SHP77 (cell line): ENCODE measurements at regions not wholly inside any gene's neighbourhood (a gene's known extent, or its start where the extent isn't known, plus 50 kb on each side); places are given as distances from the start of the nearest gene placed in this dataset.

Experiments
- DNase-seq, 2 experiments: peaks; one replicate each; lab custom pipeline; 2025; lab: John Stamatoyannopoulos, UW

DNA sequence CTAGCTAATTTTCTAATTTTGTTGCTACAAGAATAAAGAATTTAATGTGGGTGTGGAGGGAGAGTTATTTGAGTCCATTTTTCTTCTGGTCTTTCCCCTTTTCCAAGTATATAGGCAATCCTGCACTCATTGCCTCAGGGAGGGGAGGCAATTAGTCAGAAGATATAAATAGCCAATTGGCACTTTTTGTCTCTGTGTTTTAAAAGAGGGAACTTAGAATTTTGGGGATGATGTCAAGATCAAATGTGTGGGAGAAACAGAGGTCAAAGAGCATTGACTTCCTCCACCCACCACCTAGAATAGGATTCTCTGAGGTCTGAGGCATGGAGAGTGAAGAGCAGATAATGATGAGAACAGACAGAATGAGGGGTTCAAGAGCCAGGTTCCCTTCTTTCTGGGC lies 120.3 kb upstream of the ZC3H12C start:
- no peak for DNase-seq

DNA sequence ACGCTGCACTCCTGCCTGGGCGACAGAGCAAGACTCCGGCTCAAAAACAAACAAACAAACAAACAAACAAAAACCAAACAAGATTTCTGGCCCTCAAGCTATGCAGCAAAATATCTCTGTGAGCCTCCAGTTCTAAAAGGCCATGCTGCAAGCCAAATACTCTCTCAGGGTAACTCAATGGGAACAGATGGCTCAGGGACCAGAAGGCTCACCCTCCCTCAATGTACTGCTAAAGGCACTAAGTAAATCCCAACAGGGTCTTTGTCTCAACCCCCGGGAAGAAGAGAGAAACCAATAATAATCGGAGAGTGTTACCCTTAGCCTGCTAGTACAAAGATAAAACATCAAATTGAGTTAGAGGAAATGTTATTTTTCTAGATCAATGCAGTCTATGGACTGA lies 119.7 kb upstream of the ZC3H12C start:
- DNase-seq: no peak

DNA sequence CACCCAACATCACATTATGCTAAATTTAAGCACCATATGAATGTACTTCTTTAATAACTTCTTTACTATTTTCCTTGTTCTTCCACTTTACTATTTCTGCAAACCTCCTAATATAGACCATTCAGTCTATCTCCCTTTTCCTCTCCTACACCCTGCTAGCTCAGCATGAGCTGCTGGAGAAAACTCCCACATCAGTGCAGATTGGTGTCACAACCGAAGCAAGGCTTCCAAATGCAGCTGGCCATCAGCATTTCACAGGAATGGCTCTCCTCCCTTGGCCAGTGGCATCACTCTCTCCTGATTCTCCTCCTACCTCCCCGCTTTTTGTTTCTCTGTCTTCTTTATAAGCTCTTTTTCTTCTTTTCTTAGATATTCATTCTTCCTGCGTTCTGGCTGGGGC lies 118.7 kb upstream of the ZC3H12C start:
- DNase-seq: no peak

DNA sequence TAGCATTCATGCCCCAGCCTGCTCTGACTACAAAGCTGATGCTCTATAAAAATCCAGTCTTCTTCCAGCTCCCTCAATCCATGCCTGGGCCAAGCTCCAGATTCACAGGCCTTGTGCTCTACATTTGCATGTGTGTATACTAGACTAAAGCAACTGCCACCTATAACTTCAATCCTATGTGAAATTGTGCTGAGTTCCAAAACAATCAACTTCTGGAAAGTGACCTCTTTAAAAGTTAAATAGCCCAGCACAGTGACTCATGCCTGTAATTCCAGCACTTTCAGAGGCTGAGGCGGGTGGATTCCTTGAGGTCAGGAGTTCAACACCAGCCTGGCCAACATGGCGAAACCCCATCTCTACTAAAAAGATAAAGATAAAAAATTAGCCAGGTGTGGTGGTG lies 114.3 kb upstream of the ZC3H12C start:
- DNase-seq: no peak

DNA sequence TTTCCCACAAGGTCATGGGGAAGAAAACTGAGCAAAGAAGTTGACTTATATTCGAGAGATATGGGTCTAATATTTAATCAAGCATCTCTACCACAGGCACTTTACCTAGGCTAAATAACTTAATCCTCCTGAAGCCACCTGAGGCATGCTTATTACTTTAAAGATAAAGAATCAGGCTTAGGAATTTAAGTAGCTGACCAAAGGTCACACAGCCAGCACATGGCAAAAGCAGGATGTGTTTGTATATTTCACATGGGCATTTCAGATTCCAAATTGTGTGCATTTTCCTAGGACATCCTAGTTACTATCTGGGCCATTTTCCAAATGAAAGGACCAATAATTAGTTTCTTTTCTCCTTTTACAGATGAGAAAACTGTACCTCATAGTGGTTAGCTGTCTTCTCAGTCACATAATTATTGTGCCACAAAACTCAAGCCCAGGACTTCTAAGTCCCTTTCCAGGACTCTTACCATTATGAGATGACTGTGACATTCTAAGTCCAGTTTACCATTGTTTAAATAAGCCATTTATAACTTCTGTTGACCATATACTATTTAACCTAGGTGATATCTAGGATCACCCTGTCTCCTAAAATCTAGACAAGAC lies 112.1 kb upstream of the ZC3H12C start:
- DNase-seq: no peak

DNA sequence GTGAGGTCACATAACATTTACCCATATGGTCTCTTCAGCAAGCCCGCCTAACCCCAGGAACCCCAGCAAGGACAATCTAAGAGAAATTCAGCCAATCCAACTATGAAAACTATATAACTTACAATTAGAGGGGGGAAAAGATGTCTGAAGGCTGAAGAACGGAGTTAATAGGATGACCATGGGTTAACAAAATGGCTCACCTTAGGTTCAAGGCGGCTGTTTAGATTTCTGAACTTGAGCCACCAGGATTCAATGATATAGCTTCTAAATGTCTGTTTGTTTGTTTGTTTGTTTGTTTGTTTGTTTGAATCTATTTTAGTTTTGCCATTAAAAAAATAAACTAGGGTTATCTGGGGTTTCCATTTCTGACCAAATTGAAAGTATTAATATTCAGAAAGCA lies 109.8 kb upstream of the ZC3H12C start:
- DNase-seq: no peak

DNA sequence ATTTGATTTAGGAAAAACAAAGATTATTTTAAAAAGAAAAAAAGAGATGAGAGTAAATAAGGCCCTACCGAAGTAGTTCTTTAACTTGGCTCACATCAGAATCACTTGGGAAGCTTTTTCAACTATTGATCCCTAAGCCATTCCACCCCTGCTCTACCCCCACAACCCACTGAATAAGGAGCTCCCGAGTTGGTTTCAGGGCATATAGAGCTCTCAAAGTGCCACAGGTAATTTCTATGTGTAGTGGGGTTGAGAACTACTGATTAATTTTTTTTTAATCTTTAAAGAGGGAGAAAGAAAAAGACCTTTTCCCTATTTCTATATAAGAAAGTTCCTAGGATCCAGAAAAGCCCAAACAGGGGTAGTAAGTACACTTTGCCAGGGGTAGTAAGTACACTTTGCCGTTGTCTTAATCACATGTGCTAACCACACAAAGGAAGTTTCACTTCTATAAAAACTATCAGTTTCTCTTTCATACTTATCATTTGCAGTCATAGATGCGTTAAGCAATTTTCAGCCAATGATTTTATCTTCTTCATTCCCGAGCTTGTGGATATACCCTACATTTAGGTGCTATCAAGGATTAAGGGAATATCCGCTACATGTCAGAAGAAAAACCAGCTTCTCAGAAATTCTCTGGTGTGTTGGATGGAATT lies 108.4 kb upstream of the ZC3H12C start:
- no peak for DNase-seq

DNA sequence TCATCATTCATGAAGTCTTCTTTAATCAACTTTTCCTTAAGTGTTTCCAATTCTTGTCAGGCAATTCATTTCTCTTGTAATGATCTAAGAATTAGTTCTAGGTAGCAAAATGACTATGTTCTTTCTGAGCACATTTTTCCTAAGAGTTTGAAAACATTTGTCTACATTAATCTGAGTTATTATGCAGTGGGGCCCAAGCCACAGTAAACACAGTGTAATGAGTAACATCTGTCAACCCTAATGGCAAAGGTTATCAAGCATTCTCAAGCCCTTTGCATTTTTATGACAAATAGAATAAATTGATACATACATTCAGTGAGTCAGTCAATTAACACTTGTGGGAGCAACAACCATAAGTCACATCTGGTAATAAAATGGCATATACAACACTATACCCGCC lies 106.7 kb upstream of the ZC3H12C start:
- DNase-seq: no peak

DNA sequence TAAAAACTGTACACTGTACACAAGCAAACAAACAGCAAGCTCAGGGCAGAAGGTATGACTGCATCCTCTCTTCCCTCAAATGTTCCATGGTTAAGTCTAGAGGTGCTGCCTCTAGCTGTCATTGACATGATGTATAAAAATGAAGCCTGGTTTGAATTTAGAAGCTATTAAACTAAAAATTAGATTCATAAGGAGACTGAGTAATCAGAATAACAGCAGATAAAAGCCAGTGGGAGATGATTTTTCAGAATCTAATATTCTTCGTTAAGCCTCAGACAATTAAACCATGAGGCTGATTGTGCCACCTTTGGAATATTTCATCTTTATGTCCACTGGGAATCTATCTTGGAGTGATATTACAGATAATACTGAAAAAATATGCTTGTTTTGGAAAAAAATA lies 101.4 kb upstream of the ZC3H12C start:
- no peak for DNase-seq

DNA sequence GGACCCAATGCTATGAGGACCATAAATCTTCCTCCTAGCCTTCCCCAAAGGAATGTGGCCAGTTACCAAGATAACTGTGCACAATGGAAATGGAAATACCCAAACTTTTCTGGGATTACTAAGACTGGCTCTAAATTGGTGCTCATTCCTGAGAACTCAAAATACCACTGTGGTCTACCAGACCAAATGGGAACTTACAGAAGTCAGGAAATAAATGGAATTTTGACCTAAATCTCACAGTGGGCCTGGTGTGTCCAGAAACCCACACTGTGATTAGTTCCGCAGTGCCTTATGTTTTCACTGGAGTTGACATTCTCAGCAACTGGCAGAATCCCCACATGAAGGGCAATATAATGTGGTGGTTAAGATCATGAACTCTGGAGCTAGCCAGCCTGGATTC lies 99.4 kb upstream of the ZC3H12C start:
- DNase-seq: no peak

DNA sequence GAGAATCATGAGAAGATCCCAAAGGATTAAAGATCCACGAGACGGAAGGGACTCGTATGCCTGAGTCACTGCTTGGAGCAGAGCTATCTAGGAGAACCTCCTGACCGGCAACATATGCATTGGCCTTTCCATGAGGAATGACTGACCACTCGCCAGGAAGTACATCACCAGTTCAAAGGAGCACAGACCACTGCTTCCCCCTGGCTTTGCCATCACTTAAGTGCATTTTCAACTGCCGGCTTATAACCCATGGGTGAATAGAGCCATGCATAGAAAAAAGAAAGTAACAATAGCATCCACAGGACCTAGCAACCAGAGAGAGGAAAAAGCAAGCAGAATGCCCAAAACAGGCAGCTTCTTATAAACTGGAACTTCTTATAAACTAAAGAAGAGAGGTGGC lies 98.3 kb upstream of the ZC3H12C start:
- DNase-seq: no peak

DNA sequence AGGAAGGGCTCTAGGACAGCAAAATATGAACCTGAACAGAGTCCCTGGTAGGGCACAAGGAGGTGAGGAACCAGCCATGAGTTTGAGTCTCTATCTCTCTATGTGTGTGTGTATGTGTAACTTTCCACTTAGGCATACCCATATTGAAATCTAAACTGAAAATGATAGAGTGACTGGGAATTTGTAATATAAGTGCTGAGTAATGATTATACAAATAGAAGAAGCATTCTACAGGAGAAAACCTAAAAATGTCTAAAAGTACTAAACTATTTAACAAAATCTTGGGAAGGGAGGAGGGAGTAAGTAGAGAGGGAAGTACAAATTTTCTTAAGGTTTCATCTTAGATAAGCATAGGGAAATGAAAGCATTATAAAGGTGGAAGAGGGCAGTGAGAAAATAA lies 97.1 kb upstream of the ZC3H12C start:
- no peak for DNase-seq

DNA sequence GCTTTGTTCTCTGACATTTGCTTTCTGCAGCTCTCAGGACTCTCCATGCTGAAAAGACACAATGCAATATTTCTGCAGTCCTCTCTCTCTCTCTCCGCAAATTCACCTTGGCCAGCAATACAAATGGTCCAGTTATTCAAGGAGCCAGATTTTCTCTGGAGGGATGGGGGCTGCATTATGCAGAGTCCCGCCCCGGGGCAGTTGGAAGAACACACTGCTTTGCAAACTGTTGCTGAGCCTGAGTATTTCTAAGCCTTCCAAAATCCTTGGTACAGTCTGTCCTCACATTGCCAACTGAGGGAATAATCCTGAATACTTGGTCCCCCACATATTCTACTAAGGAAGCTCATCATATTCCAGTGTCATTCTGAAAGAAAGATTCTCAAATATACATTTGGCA lies 94.3 kb upstream of the ZC3H12C start:
- no peak for DNase-seq

DNA sequence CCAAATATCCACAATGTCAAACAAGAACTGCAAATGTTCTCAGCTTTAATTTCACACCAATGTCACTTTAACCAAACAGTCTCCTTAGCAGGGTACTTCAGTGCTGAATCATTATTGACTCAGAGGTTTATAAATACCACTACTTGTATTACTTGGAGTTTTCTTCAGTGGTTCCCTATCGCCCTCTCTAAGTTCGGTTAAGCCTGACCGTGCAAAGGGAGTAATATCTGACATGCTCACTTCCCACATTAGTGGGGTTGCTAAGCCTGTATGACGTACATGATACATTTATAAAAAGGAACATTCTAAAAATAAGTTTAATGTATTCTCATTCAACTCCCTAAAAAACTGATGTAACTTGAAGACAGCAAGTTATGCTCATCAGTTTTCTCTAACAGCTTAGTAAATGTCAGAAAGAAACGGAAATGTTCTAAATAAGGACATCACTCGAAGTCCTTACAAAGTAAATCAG lies 93.1 kb upstream of the ZC3H12C start:
- no peak for DNase-seq

DNA sequence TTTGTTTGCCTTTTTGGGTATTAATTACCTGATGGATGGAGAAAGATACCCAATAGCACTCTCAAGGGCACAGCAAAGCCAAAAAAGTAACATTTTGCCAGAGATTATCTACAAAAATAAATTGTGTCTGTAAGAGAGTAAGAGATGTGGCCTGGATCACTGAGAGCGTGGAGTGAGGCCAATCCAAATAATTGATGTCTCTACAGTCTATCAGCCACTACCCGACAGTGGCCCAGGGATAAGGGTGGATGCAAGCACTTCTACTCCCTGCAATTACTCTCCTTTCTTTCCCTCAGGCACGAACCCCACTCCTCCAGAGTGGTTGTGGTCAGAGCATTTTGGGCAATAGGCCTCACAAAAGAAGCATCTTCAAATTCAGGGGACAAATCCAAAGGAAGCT lies 92.3 kb upstream of the ZC3H12C start:
- no peak for DNase-seq

DNA sequence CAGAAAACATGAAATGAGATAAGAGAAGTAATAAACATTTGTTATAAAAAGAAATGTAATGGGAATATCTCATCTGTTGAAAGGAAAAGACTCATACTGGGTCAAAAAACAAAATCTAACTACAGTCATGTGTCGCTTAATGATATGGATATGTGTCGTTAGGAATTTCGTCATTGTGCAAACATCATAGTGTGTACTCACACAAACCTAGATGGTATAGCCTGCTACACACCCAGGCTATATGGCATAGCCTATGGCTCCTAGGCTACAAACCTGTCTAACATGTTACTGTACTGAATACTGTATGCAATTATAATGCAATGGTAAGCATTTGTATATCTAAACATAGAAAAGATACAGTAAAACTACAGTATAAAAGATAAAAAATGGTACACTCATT lies 89.8 kb upstream of the ZC3H12C start:
- no peak for DNase-seq

DNA sequence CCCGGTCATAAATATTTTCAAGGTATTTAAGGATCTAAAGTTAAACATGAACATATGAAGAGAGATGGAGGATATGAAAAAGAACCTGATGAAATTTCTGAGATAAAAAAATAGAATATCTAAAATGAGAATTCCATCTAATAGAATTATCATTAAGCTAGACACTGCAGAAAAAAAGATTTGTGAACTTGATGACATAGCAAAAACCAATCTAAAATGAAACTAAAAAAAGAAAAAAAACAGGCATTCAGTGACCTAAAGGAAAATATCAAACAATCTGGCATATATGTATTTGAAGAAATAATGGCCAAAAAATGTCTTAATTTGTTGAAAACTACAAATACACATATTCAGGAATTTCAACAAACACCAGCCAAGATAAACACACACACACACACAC lies 81.6 kb upstream of the ZC3H12C start:
- no peak for DNase-seq

DNA sequence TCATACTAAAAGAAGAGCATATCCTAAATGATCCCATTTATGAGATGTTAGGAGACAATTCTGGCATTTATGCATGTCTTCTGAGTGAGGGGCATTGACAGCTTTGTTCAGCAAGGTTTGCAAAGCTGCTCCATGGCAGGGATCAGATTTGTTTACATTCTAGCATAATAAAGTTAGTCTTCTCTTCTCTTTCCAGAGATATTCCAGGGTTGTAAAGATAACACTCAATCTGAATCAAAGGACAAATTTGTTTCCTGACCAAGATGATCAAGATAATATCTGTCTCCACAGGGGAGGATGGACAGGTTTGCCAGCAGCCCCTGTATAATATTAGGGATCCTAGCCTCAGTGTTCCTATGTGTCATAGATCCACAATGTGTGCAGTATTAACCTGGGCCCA lies 77.5 kb upstream of the ZC3H12C start:
- DNase-seq: no peak

DNA sequence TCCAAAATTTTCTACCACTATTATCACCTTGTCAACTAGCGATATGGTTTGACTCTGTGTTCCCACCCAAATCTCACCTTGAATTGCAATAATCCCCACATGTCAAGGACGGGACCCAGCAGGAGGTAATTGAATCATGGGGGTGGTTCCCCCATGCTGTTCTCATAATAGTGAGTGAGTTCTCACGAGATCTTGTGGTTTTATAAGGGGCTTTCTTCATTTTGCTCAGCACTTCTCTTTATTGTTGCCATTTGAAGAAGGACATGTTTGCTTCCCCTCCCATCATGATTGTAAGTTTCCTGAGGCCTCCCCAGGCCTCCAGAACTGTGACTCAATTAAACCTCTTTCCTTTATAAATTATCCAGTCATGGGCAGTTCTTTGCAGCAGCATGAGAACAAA lies 73.5 kb upstream of the ZC3H12C start:
- no peak for DNase-seq

DNA sequence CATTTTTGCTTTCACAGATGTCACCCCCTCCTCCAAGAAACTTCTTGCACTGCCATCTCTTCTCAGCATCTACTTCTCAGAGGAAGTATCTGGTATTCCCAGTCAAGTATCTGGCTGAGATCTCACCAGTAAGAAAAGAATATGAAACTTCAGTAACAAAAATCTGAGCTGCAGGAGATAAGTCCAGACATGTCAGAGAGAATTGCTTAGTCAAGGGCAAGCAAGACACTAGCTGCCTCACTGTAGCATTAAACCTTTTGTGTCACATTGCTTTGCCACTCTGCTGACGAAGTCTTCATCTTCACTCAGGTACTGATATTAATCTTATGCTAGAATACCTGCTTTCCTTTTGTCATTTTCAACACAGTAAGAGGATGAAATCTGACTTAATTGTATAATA lies 70.6 kb upstream of the ZC3H12C start:
- DNase-seq: no peak

DNA sequence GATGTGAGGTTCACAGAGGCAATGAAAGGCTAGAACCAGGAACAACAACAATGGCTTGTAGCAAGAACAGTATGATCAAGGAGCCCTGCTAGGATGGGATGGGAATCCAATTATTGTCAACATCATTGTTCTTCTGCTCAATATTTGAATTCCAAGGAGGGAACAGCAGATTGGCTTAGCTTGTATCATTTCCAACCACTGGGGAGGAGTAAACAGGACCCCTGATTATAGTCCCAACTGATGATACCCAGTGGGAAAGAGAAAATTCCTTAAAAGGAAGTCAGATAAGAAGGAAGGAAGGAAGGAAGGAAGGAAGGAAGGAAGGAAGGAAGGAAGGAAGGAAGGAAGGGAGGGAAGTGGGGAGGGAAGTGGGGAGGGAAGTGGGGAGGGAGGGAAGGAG lies 69.5 kb upstream of the ZC3H12C start:
- no peak for DNase-seq

DNA sequence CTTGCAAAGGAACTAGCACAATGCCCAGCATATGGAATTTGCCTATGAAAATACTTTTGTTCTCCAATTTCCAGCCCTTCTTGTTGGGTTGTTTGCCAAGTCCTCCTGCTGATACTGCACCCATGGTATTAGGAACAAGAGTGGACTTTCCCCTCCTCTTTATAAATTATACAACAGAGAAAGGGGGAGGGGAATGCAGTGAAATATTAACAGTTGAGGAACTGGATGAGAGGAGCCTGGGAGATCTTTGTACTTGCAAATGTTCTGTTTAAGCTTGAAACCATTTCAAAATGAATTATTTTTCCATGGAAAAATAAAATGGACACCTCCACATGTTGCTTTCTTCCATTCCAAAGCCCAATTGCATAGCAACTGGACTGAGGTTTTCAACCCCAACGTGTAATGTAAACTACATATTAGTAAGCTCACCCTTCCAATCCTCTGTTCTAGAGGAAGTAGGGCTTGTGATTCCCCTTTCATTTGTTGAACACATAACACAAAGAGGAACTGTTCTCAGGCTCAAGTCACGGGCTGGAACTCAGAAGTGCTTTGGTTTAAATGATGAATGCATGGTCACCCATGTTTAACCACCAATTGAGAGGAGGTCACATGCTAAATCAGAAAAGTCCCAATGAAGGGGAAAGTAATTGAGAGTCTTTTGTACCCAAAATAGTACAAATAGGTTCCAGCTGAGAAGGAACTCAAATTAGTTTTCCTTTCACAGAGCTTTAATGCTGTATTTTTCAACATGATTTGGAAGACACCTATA lies 66.2 kb upstream of the ZC3H12C start:
- no peak for DNase-seq

DNA sequence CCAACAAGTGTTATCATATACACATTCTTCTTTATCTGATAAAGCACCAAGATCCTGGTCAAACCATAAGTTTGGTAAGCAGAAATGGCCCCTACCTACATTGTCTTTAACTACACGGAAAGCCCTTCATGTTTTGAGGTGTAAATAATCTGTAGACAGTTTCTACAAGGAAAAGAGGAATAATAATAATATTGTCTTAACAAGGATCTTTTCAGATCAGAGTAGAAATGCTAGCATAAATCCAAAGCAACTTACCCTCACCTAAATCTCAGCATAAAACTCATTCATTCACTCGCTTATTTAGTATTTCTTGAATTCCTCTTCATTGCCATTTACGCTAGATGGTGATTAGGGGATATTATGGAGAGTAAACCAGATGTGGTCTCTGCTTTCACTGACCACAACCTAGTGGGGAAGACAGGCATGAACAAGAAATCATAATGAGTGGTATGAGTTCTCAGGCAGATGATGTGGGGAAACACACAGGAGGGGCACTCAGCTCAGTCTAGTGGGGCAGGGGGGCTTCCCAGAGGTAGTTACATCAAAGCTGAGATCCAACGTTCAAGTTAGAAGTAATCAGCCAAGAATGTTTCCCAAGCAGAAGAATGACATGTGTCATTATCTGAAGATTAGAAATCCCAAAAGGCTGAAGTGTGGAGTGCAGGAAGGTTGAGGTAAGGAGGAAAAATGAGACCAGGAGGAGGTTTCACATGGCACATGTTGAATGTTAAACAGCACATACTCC lies 65.4 kb upstream of the ZC3H12C start:
- DNase-seq: no peak
